Right lobe of liver (tissue), 4 donors: ENCODE measurements at regions not wholly inside any gene's neighbourhood (a gene's known extent, or its start where the extent isn't known, plus 50 kb on each side); places are given as distances from the start of the nearest gene placed in this dataset.

Source experiments
- POLR2A ChIP-seq: fragments of 450-650 bp; IDR thresholded peaks from one replicate; pipeline ENCODE4 v1.6.1; 2017; ENCODE audit warnings: antibody characterized with exemption, mild to moderate bottlenecking
- TF ChIP-seq, protein P1 (sequence below), 4 donors: fragments of 200-600 bp in 3 of 4; fragments of 450-650 bp in 1 of 4; IDR thresholded peaks; one replicate each; pipeline versions ENCODE4 v1.5.1 to v1.8.0; 2016 to 2022; ENCODE audit warnings: antibody characterized with exemption in 4 of 4, mild to moderate bottlenecking in 2 of 4
- donor health status: DM: no; HTN: no; CAD: no.
- donor health status: DM: no; HTN: no; CAD: no.
- donor health status: DM: no; HTN: yes; CAD: no.

DNA sequence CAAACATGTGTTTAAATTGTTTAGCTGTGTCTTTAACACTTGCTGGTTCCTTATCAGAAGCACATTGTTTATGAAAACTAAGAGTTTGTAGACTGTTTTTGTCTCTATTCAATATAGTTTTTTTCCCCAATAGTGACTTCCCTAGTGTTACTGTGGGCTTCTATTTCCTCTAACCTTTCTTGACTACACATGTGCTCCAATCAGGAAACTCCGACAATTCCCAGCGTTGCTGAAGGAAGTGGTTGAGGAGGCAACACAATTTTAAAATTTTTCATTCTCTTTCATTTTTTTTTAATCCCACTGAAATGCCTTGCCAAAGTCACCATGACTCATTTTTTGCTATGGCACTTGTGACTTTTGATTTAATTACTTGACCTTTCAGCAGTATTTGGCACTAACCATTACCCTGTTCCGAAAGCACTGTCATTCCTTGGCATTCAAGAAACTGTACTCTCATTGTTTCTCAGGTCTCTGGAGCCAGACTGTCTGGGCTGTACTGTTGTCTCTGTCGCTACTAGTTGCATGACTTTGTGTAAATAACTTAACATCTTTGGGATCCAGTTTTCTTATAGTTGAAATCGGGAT lies 67.6 kb upstream of the FREM3 start:
- TF ChIP-seq, protein P1, sequence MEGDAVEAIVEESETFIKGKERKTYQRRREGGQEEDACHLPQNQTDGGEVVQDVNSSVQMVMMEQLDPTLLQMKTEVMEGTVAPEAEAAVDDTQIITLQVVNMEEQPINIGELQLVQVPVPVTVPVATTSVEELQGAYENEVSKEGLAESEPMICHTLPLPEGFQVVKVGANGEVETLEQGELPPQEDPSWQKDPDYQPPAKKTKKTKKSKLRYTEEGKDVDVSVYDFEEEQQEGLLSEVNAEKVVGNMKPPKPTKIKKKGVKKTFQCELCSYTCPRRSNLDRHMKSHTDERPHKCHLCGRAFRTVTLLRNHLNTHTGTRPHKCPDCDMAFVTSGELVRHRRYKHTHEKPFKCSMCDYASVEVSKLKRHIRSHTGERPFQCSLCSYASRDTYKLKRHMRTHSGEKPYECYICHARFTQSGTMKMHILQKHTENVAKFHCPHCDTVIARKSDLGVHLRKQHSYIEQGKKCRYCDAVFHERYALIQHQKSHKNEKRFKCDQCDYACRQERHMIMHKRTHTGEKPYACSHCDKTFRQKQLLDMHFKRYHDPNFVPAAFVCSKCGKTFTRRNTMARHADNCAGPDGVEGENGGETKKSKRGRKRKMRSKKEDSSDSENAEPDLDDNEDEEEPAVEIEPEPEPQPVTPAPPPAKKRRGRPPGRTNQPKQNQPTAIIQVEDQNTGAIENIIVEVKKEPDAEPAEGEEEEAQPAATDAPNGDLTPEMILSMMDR (IDR thresholded peaks at IDR 0.05) = no peak
- TF ChIP-seq POLR2A = no peak
